Nephron (organoid): ENCODE measurements at regions not wholly inside any gene's neighbourhood (a gene's known extent, or its start where the extent isn't known, plus 50 kb on each side); places are given as distances from the start of the nearest gene placed in this dataset.

Experiments
- H3K27ac Mint-ChIP-seq, 3 experiments: 2 replicates each; pipeline ENCODE4 v1.8.0; 2020; ENCODE audit warnings: mixed read lengths in 3 of 3, mild to moderate bottlenecking in 2 of 3, moderate library complexity in 1 of 3
- H3K27me3 Mint-ChIP-seq: 2 replicates; pipeline ENCODE4 v1.8.0; 2021; ENCODE audit warnings: low read depth, mild to moderate bottlenecking, moderate library complexity, mixed read lengths
- H3K36me3 Mint-ChIP-seq: 2 replicates; pipeline ENCODE4 v1.8.0; 2020; ENCODE audit warnings: low read depth, mixed read lengths
- H3K4me1 Mint-ChIP-seq: 2 replicates; pipeline ENCODE4 v1.8.0; 2020; ENCODE audit warnings: mixed read lengths
- H3K4me3 Mint-ChIP-seq, 3 experiments: 2 replicates each; pipeline ENCODE4 v1.8.0; 2020; ENCODE audit warnings: mild to moderate bottlenecking in 3 of 3, mixed read lengths in 3 of 3, moderate library complexity in 2 of 3
- H3K9me3 Mint-ChIP-seq: 2 replicates; pipeline ENCODE4 v1.8.0; 2020; ENCODE audit warnings: mixed read lengths
- TF ChIP-seq, protein P1 (sequence below), 3 experiments: fragments of 200-600 bp; sonication (generic); IDR thresholded peaks; one replicate each; pipeline ENCODE4 v1.5.0; 2021; ENCODE audit warnings: antibody characterized with exemption in 3 of 3; ENCODE audit not compliant: unreplicated experiment in 3 of 3

DNA sequence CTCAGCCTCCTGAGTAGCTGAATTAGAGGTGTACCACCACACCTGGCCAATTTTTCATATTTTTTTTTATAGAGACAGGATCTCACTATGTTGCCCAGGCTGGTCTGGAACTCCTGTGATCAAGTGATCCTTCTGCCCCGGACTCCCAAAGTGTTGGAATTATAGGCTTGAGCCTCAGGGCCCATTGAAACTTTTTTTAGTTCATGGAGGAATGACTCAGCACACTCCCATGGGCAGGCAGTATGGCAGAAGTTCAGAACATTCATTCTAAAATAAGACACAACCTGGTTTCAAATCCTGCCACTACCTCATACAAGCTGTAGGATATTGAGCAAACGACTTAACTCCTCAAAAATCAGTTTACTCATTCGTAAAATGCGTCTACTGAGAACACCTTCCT lies 320.4 kb upstream of the SP8 start:
- Mint-ChIP-seq H3K36me3 (no peaks in the 10 kb centered on the region), H3K4me3 (no peak overlapping the region), H3K4me1 (peaks cover 14% of the 10 kb centered on the region), H3K27me3 (peaks cover 3% of the 10 kb centered on the region), H3K9me3 (peaks cover 3% of the 10 kb centered on the region), H3K27ac (no peak overlapping the region)
- TF ChIP-seq, protein P1, sequence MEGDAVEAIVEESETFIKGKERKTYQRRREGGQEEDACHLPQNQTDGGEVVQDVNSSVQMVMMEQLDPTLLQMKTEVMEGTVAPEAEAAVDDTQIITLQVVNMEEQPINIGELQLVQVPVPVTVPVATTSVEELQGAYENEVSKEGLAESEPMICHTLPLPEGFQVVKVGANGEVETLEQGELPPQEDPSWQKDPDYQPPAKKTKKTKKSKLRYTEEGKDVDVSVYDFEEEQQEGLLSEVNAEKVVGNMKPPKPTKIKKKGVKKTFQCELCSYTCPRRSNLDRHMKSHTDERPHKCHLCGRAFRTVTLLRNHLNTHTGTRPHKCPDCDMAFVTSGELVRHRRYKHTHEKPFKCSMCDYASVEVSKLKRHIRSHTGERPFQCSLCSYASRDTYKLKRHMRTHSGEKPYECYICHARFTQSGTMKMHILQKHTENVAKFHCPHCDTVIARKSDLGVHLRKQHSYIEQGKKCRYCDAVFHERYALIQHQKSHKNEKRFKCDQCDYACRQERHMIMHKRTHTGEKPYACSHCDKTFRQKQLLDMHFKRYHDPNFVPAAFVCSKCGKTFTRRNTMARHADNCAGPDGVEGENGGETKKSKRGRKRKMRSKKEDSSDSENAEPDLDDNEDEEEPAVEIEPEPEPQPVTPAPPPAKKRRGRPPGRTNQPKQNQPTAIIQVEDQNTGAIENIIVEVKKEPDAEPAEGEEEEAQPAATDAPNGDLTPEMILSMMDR (IDR thresholded peaks at IDR 0.05; ENCODE audit: unreplicated experiment in 3 of 3) = no peak

DNA sequence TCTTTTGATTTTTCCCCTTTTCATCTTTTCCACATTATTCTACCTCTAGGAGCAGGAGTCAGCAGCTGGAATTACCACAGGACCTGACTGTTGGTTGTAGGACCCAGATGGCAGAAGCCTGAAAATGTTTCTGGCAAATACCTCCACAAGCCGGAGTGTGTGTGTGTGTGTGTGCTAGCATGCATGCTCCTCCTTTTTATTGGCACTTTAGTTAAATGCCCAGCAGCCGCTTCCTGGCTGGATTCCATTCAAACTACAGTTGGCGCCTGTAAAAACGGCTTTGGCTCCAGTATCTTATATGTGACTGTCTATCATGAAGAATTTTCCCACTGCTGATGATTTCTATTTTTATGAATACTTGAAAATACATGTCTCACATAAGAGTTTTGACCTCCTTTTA lies 319.7 kb upstream of the SP4 start:
- Mint-ChIP-seq H3K9me3 (peaks cover 3% of the 10 kb centered on the region), H3K4me3 (no peak overlapping the region), H3K4me1 (peaks cover 14% of the 10 kb centered on the region), H3K27me3 (peaks cover 4% of the 10 kb centered on the region), H3K36me3 (no peaks in the 10 kb centered on the region), H3K27ac (no peak overlapping the region)
- TF ChIP-seq, protein P1 (IDR thresholded peaks at IDR 0.05; ENCODE audit: unreplicated experiment in 3 of 3) = no peak

DNA sequence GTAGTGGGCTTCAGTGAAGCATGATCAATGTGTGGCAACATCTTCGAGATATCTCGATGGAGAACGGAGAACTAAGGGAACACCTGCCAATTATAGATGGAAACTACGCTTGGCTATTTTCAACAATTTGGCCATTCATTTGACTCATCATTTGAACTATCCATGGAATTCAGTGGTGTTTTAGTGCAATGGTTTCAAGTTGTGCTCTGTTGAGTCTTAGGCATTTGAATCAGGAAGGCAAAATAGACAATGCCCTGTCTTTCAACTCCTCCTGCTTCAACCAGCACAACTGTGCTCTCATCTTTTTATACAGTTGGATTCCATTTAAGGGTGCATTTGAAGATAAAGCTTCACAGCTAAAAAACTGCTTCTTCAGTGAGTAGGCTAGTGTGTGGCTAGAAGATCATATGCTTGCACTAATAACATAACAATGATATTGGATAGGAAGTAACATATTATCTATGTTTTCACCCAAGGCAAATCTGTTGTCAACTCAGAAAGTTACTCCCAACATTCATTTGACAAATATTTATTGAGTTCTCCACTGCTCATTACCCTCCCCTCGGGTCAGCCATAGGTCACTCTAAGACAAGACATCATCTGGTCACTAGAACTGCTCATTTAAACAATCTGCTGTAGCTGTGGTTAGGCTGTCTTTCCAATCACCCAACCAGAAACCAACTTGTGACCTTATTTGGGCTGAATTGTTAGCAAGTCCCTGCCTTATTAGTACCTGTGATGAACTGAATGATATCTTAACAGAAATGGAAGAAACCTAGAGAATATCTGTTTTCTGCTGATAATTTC lies 314.1 kb upstream of the SP4 start:
- Mint-ChIP-seq H3K4me3 (no peak overlapping the region), H3K36me3 (no peaks in the 10 kb centered on the region), H3K4me1 (peaks cover 4% of the 10 kb centered on the region), H3K9me3 (no peaks in the 10 kb centered on the region), H3K27ac (no peak overlapping the region), H3K27me3 (peaks cover 3% of the 10 kb centered on the region)
- TF ChIP-seq, protein P1 (IDR thresholded peaks at IDR 0.05; ENCODE audit: unreplicated experiment in 3 of 3) = no peak

DNA sequence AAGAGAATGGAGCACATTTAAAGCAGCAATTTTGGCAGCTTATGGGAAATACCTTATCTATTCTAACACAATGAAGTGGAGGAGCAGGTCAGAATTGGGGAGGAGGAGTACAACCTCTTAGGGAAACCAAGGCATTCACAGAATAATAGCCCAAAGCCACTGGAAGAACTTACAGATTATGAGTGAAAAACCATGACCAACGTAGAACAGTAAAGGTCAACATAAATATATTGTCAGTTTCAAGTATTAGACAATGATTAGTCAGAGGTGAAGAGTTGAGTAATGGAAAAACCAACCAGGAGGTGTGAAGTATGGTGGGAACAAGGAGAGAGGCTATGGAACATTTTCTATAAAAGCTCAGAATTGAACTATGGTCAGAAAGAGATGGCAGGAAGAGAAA lies 304.3 kb upstream of the SP4 start:
- no peak overlapping the region for H3K27ac Mint-ChIP-seq
- TF ChIP-seq, protein P1 (IDR thresholded peaks at IDR 0.05; ENCODE audit: unreplicated experiment in 3 of 3) = no peak
- H3K9me3 Mint-ChIP-seq = no peaks in the 10 kb centered on the region
- H3K4me1 Mint-ChIP-seq = peaks cover 12% of the 10 kb centered on the region
- H3K4me3 Mint-ChIP-seq = no peak overlapping the region
- peaks cover 11% of the 10 kb centered on the region for H3K27me3 Mint-ChIP-seq
- H3K36me3 Mint-ChIP-seq = no peaks in the 10 kb centered on the region

DNA sequence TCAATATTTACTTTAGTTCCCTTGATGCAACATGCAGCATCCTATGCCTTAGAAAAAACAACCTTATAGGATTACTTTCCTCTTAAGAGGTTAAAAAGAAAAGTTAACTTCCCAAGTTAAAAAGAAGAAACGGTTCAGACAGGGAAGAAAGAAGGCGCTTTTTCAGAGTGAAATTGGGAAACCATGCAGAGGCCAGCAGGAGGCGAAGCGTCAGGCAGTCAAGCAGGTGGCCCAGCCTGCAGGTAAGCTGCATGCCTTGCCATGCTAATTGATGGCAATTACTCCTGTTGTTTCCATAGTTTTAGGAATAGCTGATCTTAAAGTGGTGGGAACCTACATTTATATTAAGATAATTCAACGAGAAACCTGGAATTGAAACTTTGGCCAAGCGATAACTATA lies 302.6 kb upstream of the SP4 start:
- Mint-ChIP-seq H3K27ac (no peak overlapping the region), H3K4me1 (peaks cover 18% of the 10 kb centered on the region)

More for the DNA sequence above, 302.6 kb upstream of the SP4 start:
- Mint-ChIP-seq H3K36me3 (no peaks in the 10 kb centered on the region), H3K9me3 (no peaks in the 10 kb centered on the region), H3K4me3 (no peak overlapping the region), H3K27me3 (peaks cover 22% of the 10 kb centered on the region)
- TF ChIP-seq, protein P1 (IDR thresholded peaks at IDR 0.05; ENCODE audit: unreplicated experiment in 3 of 3) = no peak
